ENCODE measurements at regions not wholly inside any gene's neighbourhood (a gene's known extent, or its start where the extent isn't known, plus 50 kb on each side); places are given as distances from the start of the nearest gene placed in this dataset.

DNA sequence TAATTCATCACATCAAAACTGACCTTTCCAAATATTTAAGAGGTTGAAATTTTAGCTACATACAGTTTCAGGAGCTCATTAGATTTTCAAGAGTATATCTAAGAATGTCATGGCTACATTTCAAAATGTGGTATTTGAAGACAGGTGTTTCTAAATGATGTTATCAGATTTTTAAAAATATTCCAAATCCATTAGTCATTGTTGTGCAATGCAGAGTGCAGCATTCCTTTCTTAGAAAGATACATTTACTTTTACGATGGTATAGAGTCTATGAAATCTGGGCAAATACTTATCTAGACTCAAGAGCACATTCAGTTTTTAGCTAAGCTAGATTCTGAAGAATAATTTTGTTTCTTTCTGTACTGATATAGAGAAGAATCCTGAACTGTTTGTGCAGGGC is 230.3 kb downstream of the CHRM3 start:
- no peak for TF ChIP-seq POLR2A (IDR thresholded peaks at IDR 0.05)
- TF ChIP-seq, protein P1, sequence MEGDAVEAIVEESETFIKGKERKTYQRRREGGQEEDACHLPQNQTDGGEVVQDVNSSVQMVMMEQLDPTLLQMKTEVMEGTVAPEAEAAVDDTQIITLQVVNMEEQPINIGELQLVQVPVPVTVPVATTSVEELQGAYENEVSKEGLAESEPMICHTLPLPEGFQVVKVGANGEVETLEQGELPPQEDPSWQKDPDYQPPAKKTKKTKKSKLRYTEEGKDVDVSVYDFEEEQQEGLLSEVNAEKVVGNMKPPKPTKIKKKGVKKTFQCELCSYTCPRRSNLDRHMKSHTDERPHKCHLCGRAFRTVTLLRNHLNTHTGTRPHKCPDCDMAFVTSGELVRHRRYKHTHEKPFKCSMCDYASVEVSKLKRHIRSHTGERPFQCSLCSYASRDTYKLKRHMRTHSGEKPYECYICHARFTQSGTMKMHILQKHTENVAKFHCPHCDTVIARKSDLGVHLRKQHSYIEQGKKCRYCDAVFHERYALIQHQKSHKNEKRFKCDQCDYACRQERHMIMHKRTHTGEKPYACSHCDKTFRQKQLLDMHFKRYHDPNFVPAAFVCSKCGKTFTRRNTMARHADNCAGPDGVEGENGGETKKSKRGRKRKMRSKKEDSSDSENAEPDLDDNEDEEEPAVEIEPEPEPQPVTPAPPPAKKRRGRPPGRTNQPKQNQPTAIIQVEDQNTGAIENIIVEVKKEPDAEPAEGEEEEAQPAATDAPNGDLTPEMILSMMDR (IDR thresholded peaks at IDR 0.05 in 4 of 5, conservative IDR thresholded peaks at IDR 0.05 in 1 of 5), result no peak

All from gastrocnemius medialis (tissue), 4 donors.